Stimulated activated CD4-positive, alpha-beta T cell treated with anti-CD3 and anti-CD28 coated beads, Interleukin-15, amount 100 ng/mL, for 24 hours (primary cell): ENCODE measurements at regions not wholly inside any gene's neighbourhood (a gene's known extent, or its start where the extent isn't known, plus 50 kb on each side); places are given as distances from the start of the nearest gene placed in this dataset.

ENCODE experiments used
- DNase-seq: peaks from one replicate; pipeline ENCODE4 v3.0.0-alpha.2; 2020

DNA sequence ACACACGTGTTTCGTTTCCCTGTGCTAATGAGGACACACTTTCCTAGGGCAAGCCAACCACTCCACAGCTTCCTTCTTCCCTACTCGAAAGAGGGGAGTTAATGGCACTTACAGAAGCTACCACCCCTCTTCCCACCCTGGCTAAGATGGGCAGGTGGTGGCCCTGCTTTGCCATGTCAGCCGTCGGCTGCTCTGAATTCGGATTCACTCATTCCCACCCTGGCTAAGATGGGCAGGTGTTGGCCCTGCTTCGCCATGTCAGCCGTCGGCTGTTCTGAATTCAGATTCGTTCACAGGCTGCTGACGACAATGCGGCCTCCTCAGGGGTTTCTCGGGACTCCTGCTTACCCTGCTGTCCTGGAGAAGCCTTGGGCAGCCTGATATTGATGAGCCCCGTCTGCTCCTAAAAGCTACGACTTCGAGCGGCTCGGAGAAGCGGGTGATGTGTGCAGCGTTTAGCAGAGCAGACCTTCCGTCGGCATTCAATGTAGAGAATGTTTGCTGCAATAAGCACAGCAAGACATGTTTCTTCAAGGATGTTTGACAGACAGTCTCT is 56.2 kb upstream of the PPP2R2D start:
- no peak for DNase-seq

DNA sequence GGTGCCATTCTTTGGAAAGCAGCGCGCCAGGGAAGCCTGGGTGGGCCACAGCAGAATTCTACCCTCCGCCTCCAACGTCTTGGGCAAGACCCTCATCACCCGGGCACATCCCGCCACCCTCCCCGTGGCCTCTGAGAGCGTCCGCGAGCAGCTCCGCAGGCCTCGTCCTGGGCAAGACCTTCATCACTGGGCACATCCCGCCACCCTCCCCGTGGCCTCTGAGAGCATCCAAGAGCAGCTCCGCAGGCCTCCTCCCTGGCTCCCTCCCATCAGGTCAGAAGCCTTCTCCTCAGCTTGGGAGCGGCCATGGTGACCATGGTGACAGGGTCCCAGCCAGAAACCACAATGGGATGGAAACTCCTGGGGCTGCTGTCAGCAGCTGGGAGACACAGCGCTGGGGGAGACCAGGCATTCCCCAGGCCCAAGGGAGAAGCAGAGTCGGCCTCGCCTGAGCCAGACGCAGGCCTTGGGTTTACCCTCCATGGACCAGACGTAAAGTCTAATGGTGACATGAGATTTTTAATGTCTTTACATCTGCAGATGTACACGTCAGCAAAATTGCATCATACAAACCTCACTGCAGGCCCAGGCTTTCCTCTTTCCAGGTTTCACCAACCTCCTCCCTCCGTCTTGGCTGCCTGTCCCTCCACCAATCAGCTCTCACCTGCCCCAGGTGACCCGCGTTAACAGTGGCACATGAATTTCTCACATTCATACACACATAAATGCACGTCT is 55.1 kb upstream of the PPP2R2D start:
- no peak for DNase-seq

DNA sequence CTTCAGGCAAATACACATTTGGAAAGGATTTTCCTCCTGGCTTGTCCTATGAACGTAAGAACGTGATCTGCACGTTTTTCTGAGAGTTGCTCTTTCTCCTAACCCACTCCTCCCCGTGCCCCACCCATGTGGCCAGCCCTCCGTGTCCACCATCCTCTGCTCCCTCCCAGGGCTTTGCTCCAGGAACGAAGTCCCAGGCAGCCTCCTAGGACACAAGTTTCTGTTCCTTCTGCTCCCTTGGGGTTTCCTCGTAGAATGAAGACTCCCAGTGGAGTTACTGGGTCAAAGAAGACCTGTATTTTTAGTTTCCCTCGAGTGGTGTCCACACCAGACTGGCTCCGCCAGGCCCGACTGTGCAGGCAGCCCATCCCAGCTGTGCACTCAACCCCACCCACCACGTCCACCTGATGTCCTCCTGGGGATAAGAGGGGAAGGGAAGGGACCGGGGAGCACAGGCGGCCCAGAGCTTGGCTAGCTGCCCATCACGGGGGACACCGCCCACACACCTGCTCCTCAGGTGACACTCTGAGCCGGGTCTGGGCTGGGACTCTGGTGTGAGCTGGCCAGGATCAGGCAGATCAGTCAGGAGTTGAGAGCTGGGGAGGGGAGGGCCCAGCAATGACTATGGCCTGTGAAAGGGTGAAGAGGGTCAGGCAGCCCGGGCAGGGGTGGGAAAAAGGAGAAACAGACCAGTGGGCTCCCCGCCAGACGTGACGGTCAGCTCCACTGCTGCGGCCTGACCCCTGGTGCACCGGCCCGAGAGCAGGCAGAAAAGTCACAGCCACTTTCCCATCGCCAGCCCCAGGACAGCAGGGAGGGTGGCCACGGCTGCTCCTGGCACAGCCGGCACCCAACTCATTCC is 54.3 kb upstream of the PPP2R2D start:
- DNase-seq = no peak

DNA sequence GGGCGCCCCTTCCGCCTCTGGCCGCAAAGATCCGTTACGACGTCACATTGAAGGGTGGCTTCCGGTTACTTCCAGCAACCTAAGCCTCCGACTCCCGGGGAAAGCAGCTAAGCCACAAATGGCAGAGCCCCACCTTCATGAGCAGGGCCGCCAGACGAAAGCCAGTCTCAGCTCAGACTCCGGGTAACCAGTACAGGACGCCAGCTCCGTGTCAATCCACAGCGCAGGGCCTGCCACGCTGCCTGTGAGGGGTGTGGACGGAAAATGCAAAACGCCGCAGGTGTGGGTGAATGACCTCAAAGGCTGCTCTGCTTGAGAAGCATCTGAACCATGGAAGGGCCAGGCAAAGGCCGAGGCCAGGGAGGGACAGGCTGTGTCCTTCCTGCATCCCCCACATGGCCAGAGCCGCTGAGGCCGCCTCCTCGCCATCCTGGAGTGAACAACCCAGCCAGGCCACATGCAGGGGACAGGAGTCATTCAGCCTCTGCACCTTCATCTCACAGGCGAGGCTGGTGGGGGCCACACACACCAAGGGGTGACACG is 53.5 kb upstream of the PPP2R2D start:
- no peak for DNase-seq

DNA sequence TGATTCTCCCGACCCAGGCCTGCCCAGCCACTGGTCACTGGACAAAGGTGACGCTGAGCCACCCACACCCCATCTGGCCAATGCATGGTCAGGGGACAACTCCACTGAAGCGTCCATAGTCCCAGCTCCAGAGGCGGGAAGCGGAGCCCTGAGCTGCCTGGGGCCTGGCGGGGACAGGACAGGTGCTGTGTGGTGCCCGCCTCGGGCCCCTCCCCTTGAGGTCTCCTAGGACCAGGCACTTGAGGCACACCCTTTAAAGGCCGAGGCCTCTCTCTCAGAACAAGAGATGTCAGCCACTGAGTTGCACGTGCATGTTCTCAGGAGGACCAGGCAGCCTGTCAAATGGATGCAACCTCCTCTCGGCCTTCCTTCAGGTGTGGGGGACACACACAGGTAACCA is 52.5 kb upstream of the PPP2R2D start:
- no peak for DNase-seq

DNA sequence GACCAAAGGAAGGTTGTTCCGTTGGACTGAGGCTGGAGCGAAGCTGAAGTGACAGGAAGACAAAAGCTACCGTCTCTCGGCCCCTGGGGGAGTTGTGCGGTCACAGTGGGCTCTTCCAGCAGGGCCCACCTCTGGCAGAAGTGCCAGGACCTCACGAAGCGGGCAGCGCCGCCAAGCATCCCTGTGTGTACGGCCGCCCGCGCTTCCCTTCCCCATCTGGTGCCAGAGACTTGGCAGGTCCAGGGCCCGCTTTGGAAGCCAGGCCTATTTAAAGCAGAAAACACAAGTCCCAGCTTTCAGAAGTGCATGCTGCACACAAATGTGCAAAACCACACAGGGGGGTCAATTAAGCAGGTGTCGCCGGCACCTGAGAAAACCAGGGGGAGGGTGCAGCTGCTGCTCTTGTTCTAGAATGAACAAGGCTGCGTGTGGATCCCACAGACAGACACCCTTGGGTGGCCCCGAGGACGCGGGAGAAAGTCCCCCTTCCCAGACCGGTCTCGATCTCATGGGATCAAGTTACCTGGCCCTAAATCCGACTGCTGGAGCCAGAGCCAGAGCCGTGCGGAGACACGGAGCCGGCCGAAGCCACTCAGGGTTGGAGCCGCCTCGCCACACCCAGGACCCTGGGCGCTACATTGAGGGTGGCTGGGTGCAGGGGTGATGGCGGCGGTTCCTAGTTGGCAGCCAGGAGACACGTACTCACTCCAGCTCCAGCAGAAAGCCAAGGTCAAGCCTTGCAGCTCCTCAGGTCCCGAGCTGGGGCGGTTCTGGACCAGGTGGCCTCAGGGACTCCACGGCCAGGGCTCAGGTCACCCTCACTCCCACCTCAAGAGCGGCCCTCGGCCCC is 51.8 kb upstream of the PPP2R2D start:
- no peak for DNase-seq

DNA sequence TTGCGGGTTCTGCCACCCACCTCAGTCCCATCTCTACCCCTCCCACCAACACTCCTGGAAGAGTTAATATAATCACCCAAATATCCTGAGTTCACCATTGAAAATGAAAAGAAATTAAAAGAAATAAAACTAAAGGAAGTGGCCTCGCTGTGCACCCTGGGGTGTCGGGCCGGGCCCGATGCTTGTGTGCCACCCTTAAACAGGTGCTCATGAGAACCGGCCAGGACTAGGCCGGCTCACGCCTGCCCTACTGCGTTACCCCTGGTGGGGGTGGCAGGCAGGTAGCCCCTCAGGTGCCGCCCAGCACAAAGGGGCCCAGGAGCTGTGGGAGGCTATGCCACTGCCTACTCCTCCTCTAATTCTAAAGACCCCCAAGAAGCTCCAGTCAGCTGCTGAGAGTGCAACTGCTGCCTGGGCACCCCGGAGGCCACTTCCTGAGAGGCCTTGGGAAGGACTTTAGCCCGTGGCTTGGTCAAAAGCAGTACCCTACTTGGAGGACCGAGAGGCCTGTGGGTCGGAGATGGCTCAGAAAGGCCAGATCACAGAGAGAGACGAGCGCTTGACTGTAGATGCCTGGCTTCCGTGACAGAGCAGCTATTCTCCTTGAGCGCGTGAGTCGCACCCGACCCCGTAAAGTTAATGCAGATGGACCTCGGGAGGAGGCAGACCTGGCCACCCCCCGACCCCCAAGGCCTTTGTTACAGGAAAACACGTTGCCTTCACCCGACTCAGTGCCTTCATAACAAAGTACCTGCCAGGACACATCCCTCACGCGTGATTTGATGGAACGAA is 51.0 kb upstream of the PPP2R2D start:
- no peak for DNase-seq

DNA sequence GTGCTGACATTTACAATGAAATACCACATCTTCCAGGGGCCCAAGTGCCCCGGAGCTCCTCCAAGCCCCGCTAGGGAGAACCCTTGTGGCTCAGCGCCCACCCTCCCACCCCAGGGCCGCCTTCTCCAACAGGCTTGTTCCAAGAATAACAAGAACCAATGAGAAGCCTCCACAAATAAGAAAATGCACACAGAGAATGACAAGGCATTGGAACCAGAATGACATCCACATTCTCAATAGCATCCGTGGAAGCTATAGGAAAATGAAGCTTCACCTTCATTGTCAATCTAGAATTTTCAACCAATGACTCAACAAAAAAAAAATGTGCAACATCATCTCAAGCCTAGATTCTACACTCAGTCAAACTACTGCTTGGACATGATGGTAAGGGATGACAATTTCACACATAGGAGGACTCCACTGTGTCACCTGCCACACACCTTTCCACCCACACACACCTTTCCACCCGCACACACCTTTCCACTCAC is 50.4 kb upstream of the PPP2R2D start:
- no peak for DNase-seq
